ENCODE measurements at regions not wholly inside any gene's neighbourhood (a gene's known extent, or its start where the extent isn't known, plus 50 kb on each side); places are given as distances from the start of the nearest gene placed in this dataset.
"Not testable (repeated sequence)": the region's sequence is repeated elsewhere in the genome, so short reads cannot be mapped to it uniquely, and the experiment has no call there.

DNA sequence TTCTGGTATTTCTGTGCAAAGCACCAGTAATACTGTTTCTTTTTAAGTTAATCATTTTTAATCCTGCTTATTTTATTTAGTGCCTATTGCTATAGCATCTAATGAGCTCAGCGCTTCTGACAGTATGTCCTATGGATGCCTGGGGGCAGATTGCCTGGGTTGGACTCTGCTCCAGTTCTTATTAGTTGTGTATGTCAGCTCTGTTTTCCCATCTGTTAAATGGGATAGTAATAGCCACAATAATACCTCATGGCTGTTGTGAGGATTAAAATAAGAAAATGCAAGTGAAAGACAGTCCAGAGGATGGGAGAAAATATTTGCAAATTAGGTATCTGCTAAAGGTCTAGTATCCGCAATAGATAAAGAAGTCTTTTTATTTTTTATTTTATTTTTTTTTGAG, 87.0 kb downstream of the UTRN start:
- DNase-seq (ENCODE audit: low read depth) = no peak
- TF ChIP-seq, protein P1, sequence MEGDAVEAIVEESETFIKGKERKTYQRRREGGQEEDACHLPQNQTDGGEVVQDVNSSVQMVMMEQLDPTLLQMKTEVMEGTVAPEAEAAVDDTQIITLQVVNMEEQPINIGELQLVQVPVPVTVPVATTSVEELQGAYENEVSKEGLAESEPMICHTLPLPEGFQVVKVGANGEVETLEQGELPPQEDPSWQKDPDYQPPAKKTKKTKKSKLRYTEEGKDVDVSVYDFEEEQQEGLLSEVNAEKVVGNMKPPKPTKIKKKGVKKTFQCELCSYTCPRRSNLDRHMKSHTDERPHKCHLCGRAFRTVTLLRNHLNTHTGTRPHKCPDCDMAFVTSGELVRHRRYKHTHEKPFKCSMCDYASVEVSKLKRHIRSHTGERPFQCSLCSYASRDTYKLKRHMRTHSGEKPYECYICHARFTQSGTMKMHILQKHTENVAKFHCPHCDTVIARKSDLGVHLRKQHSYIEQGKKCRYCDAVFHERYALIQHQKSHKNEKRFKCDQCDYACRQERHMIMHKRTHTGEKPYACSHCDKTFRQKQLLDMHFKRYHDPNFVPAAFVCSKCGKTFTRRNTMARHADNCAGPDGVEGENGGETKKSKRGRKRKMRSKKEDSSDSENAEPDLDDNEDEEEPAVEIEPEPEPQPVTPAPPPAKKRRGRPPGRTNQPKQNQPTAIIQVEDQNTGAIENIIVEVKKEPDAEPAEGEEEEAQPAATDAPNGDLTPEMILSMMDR (conservative IDR thresholded peaks at IDR 0.05; ENCODE audit: low read length) = no peak

DNA sequence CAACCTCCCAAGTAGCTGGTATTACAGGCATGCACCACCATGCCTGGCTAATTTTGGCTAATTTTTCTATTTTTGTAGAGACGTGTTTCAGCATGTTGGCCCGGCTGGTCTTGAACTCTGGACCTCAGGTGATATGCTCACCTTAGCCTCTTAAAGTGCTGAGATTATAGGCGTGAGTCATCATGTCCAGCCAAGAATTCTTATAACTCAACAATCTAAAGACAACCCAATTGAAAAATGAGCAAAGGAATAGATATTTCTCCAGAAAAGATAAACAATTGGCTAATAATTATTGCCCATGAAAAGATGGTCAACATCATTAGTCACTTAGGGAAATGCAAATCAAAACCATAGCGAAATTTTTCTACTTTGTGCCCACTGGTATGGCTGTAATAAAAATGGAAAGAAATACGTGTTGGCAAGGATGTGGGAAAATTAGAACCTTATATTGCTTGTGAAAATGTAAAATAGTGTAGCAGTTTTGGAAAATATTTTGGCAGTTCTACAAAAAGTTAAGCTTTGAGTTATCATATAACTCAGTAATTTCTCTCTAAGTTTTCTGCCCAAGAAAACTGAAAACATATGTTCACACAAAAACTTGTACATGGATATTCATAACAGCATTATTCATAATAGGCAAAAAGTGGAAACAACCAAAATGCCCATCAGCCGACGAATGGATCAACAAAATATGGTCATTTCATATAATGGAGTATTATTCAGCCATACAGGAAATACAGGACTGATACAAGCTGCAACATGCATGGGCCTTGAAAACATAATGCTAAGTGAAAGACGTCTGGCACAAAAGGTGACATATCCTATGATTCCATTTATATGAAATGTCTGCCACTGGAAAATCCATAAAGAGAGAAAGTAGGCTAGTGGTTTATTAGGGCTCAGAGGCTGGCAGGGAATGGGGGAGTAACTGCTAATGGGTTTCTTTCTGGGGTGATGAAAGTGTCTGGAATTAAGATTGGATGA, 87.8 kb downstream of the UTRN start:
- no peak overlapping the region for H3K4me3 ChIP-seq (ENCODE audit: low read length)
- no peak for DNase-seq (ENCODE audit: low read depth)
- TF ChIP-seq, protein P1 (conservative IDR thresholded peaks at IDR 0.05; ENCODE audit: low read length) = no peak

More for the DNA sequence above, 87.0 kb downstream of the UTRN start:
- H3K4me3 ChIP-seq (ENCODE audit: low read length) = no peak overlapping the region

DNA sequence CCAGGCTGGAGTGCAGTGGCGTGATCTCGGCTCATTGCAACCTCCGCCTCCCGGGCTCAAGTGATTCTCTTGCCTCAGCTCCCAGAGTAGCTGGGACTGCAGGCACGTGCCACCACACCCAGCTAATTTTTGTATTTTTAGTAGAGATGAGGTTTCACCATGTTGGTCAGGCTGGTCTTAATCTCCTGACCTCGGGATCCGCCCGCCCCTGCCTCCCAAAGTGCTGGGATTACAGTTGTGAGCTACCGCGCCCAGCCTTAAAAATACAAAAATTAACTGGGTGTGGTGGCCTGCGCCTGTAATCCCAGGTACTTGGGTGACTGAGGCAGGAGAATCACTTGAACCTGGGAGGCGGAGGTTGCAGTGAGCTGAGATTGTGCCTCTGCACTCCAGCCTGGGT, 89.4 kb downstream of the UTRN start:
- H3K4me3 ChIP-seq (ENCODE audit: low read length); DNase-seq (ENCODE audit: low read depth): not testable (repeated sequence)

DNA sequence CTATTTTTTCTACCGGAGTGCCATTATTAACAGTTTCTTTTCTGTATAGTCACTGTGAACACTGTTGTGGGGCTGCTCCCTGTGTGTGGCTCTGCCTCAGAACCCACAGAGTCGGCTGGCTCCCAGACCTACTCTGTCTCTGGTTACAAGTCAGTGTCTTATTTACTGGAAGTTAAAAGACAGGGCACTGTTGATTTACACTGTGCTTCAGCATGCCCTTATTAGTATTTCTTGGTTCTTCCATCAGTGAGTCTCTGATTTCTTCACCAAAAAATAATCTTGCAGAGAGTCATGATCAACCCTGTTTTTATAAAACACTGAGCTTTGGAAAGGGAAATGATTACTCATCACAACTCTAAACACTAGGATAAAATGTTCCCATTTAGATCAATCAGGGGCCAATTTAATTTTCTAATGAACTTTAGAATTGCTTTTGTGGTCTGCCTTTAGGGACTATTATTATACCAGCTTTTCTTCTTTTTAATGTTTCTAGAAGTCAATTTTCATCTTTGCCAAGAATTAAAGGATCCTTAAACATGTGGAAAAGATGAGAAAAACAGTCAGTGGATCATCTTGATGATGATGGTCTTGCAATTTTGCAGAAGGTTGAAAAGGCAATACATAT, 92.6 kb downstream of the UTRN start:
- peak overlapping the region; percentile 8; the same call in 1 of the 2 replicates for H3K4me3 ChIP-seq (ENCODE audit: low read length)
- peak; percentile 84 for DNase-seq (ENCODE audit: low read depth)
- TF ChIP-seq, protein P1 (conservative IDR thresholded peaks at IDR 0.05; ENCODE audit: low read length) = no peak

DNA sequence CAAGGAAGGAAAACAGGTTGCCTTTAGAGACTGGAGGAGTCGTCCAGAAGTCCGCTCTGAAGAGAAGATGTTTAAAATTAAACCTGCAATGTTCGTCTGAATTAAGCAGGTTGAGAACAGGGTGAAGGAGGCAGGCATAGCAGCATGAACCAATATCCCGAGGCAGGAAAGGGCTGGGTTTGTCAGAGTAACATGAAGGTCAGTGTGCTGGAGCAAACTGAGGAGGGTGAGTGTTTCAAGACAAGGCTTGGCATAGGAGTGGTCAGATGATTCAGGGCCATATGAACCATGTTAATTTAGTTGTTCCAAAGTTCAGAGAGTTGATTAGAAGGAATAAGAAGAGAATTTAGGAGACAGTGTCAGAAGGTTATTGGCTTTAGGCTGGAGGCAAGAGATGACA, 93.3 kb downstream of the UTRN start:
- DNase-seq (ENCODE audit: low read depth) = no peak
- H3K4me3 ChIP-seq (ENCODE audit: low read length) = no peak overlapping the region
- TF ChIP-seq, protein P1 (conservative IDR thresholded peaks at IDR 0.05; ENCODE audit: low read length) = no peak

DNA sequence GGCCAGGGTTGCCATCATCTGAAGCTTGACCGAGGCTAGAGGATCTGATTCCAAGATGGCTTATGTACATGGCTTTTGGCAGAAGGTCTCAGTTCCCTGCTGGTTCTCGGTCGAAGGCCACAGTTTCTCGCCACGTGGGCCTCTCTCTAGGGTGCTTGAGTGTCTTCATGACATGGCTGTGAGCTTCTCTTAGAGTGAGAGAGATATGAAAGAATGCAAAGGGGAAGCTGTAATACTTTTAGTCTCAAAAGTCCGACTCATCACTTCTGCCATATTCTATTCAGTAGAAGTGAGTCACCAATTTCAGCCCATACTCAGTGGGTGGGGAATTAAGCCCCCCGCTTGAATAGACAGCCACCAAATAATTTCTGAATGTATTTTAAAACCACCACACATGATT, 94.2 kb downstream of the UTRN start:
- no peak overlapping the region for H3K4me3 ChIP-seq (ENCODE audit: low read length)
- peak; percentile 33 for DNase-seq (ENCODE audit: low read depth)

DNA sequence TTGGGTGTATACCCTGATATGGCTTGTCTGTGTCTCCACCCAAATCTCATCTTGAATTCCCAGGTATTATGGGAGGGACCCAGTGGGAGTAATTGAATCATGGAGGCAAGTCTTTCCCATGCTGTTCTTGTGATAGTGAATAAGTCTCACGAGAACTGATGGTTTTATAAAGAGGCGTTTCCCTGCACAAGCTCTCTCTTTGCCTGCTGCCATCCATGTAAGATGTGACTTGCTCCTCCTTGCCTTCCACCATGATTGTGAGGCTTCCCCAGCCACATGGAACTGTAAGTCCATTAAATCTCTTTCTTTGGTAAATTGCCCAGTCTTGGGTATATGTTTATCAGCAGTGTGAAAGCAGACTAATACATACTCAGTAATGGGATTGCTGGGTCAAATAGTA, 96.4 kb downstream of the UTRN start:
- not testable (repeated sequence) for H3K4me3 ChIP-seq (ENCODE audit: low read length); DNase-seq (ENCODE audit: low read depth)

More for the DNA sequence above, 94.2 kb downstream of the UTRN start:
- TF ChIP-seq, protein P1 (conservative IDR thresholded peaks at IDR 0.05; ENCODE audit: low read length) = no peak

DNA sequence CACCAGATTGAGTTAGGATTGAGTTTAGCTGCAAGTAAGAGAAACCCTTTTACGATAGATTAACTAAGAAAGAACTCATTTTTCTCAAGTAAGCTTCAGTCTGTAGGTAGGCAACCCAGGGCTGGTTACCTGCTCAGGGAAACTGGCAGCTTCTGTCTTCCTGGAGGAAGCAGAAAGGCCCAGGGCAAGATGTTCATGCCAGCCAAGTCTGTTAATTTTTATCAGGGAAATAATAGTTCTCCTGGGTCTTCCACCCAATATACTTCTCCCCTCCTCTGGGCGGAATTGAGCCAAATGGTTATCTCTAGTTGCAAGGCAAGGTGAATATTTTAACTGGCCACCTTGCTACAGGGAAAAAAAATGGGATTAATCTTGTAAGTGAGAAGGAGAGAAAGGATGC, 98.2 kb downstream of the UTRN start:
- TF ChIP-seq, protein P1 (conservative IDR thresholded peaks at IDR 0.05; ENCODE audit: low read length) = no peak
- no peak for DNase-seq (ENCODE audit: low read depth)
- no peak overlapping the region for H3K4me3 ChIP-seq (ENCODE audit: low read length)

All from AG10803 (cell line).